Astrocyte of the cerebellum (primary cell): ENCODE measurements at regions not wholly inside any gene's neighbourhood (a gene's known extent, or its start where the extent isn't known, plus 50 kb on each side); places are given as distances from the start of the nearest gene placed in this dataset.

ENCODE experiments used
- DNase-seq: peaks from one replicate; pipeline ENCODE4 v3.0.0-alpha.2; 2011; ENCODE audit warnings: low read depth
- H3K4me3 ChIP-seq: 2 replicates; pipeline ENCODE4 v1.5.1; 2011; ENCODE audit warnings: mild to moderate bottlenecking, low read depth, low read length, moderate library complexity
- CTCF ChIP-seq: IDR thresholded peaks from 2 replicates; pipeline ENCODE4 v1.5.1; 2012; ENCODE audit warnings: low read length, low read depth, moderate library complexity, mild to moderate bottlenecking; ENCODE audit errors: missing control alignments
- in situ Hi-C: cut with HindIII; loops from 2 replicates; pipeline ENCODE4 v1.10.0; 2017; ENCODE audit warnings: low sequenced_read_pairs

GRCh38 chr12:78385541-78385940 is 479.0 kb upstream of the SYT1 start:
- TF ChIP-seq CTCF: no peak
- no peak for DNase-seq
- in situ Hi-C loops: no loop called here
- no peak overlapping the region for H3K4me3 ChIP-seq

- H3K4me3 ChIP-seq: no peak overlapping the region
- in situ Hi-C loops: no loop called here
- no peak for DNase-seq
- TF ChIP-seq CTCF: no peak
Observed at GRCh38 chr12:78386871-78387270, 477.7 kb upstream of the SYT1 start.

- no peak for TF ChIP-seq CTCF
- no peak overlapping the region for H3K4me3 ChIP-seq
- in situ Hi-C loops: no loop called here
- no peak for DNase-seq
Observed at GRCh38 chr12:78387721-78388120, 476.9 kb upstream of the SYT1 start.

GRCh38 chr12:78388461-78388860 is 476.1 kb upstream of the SYT1 start:
- no peak for TF ChIP-seq CTCF
- no peak for DNase-seq
- in situ Hi-C loops: no loop called here
- H3K4me3 ChIP-seq: no peak overlapping the region

GRCh38 chr12:78390920-78391319 is 473.7 kb upstream of the SYT1 start:
- no peak overlapping the region for H3K4me3 ChIP-seq
- in situ Hi-C loops: no loop called here
- TF ChIP-seq CTCF: no peak
- no peak for DNase-seq

GRCh38 chr12:78392918-78393317 is 471.7 kb upstream of the SYT1 start:
- DNase-seq: peak; percentile 37
- no peak overlapping the region for H3K4me3 ChIP-seq
- peak; percentile 31 for TF ChIP-seq CTCF
- in situ Hi-C loops: no loop called here

GRCh38 chr12:78395961-78396360 is 468.6 kb upstream of the SYT1 start:
- in situ Hi-C loops: no loop called here
- DNase-seq: no peak
- H3K4me3 ChIP-seq: no peak overlapping the region
- TF ChIP-seq CTCF: no peak
